ENCODE measurements at regions not wholly inside any gene's neighbourhood (a gene's known extent, or its start where the extent isn't known, plus 50 kb on each side); places are given as distances from the start of the nearest gene placed in this dataset.

GRCh38 chr2:5507367-5507766, 184.8 kb upstream of the SOX11 start:
- TF ChIP-seq POLR2A (IDR thresholded peaks at IDR 0.05; ENCODE audit: borderline replicate concordance, extremely low read depth, insufficient read depth, insufficient read length) (no peak), JUND (IDR thresholded peaks at IDR 0.05) (no peak), CTCF (IDR thresholded peaks at IDR 0.05 in 2 of 3, conservative IDR thresholded peaks at IDR 0.05 in 1 of 3; ENCODE audit: borderline replicate concordance in 1 of 3, insufficient read depth in 1 of 3, low read depth in 2 of 3, low read length in 2 of 3) (no peak), FOSL1 (IDR thresholded peaks at IDR 0.05; ENCODE audit: low read depth) (no peak), EZH2phosphoT487 (IDR thresholded peaks at IDR 0.05; ENCODE audit: borderline replicate concordance) (no peak), REST (IDR thresholded peaks at IDR 0.05; ENCODE audit: low read depth) (no peak), ZNF274 (IDR thresholded peaks at IDR 0.05; ENCODE audit: low read depth, low read length) (no peak), ZFX (IDR thresholded peaks at IDR 0.05) (no peak), CEBPB (IDR thresholded peaks at IDR 0.05; ENCODE audit: low read depth) (no peak)
